PC-9 (cell line): ENCODE measurements at regions not wholly inside any gene's neighbourhood (a gene's known extent, or its start where the extent isn't known, plus 50 kb on each side); places are given as distances from the start of the nearest gene placed in this dataset.

Experiments
- CTCF ChIP-seq: fragments of 200-600 bp; sonication (generic); conservative IDR thresholded peaks from 2 replicates; pipeline ENCODE4 v1.6.1; 2017; ENCODE audit warnings: mixed run types, antibody characterized with exemption, mild to moderate bottlenecking, moderate library complexity
- EZH2 ChIP-seq: fragments of 200-600 bp; sonication (generic); IDR thresholded peaks from 2 replicates; pipeline ENCODE4 v1.8.0; 2017; ENCODE audit warnings: antibody characterized with exemption, low read depth

GRCh38 chr1:116854716-116855115 lies 55.0 kb upstream of the PTGFRN start:
- TF ChIP-seq CTCF (no peak), EZH2 (no peak)
